ENCODE measurements at regions not wholly inside any gene's neighbourhood (a gene's known extent, or its start where the extent isn't known, plus 50 kb on each side); places are given as distances from the start of the nearest gene placed in this dataset.

DNA sequence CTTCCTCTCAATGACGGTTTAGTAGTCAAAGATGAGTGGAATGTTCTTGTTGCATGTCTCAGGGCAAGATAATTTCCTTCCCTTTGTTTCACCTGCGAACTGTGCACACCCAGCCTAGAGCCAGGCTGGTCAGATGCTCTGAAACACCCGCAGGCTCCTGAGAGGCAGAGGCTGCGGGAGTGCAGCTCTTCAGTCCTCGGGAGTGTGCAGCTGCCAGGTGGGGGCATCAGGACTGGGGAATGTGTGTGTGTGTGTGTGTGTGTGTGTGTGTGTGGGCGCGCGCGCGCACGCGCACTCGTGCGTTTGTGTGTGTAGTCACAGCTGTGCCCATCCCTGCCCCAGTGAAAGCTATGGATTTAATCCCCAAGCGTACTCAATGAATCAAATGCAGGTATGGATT lies 136.2 kb upstream of the NTM start:
- no peak for DNase-seq (ENCODE audit: low spot score)

DNA sequence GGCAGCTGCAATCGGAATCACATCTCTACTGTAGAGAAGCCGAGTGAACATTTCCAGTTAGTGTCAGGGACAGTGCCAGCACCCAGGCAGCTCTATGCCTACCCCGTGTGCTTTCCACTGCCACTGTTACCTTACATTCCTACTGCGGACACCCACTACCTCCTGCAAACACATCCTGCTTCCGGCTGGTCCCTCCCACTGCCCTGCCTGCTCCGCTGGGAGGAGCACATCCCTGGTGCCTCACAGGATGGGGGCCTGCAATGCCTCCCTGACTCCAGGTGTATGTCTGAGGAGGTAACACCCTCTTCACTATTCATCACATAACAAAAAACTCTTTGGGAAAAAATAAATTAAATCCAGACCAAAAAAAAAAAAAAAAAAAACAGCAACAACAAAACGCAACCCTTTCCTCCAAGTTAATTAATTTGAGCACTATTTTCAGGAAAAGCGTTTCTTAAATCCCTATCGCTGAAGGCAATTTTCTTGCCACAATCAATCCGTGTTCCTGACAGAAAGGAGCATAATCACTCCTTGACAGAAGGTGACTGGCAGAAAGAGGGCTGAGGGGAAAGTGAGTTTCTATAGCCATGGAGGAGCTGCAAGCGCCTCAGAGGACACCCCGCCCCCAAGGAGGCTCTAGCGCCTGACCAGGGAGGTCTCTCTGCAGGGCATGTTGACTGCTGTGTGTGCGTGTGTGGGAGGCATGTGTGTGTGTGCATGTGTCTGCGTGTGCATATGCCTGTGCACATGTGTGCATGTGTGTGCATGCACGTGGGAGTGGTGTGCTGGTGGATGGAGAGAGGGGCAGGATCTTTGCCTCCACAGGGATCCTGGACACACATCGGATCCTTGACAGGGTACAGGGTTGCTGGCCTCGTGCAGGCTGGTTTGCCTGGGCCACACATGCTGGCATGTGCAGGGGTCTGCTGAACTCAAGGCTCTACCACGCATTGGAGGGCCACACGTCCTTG lies 134.8 kb upstream of the NTM start:
- DNase-seq (ENCODE audit: low spot score): no peak

GRCh38 chr11:131240421-131240820 lies 130.0 kb upstream of the NTM start:
- no peak for DNase-seq (ENCODE audit: low spot score)

GRCh38 chr11:131242476-131243000 lies 127.9 kb upstream of the NTM start:
- DNase-seq (ENCODE audit: low spot score): no peak

DNA sequence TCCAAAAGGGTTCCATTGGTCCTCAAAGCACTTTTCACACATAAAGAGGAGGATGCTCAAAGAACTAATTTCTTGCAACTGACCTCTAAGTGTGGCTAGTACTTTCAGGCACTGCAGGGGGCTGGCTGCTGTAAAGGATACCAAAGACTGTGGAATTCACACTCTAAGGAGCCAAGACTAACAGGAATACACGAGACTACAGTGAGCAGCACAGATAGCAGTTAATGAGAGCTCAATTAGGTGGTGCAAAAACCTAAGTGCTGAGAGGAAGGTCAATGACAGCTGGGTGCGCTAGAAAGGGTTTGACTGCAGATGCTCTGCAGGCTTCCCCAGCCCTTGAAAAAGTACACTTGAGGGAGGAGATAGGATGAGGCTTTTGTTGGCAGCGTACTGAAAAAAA lies 124.3 kb upstream of the NTM start:
- DNase-seq (ENCODE audit: low spot score): no peak

DNA sequence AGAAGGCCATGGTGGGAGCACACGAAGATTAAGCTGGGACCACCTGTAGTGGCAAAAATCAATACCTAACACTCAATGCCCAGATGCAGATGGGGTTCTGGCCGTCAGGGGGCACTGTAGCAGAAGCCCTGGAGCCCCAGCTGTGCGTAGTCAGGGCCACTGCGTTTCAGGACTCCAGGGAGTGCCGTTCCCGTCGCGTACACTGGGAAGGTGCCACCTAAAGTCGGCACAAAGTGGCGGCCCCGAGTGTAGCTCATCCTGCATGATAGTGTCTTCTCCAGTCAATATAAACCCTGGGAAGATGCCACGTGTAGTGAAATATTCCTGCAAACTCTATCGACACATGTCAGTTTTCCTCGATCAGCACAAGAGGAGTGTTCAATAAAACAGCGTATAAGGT lies 123.8 kb upstream of the NTM start:
- DNase-seq (ENCODE audit: low spot score): no peak

GRCh38 chr11:131248588-131248987 lies 121.8 kb upstream of the NTM start:
- no peak for DNase-seq (ENCODE audit: low spot score)

GRCh38 chr11:131253142-131253655 lies 117.2 kb upstream of the NTM start:
- no peak for DNase-seq (ENCODE audit: low spot score)

GRCh38 chr11:131253656-131254151 lies 116.7 kb upstream of the NTM start:
- no peak for DNase-seq (ENCODE audit: low spot score)

DNA sequence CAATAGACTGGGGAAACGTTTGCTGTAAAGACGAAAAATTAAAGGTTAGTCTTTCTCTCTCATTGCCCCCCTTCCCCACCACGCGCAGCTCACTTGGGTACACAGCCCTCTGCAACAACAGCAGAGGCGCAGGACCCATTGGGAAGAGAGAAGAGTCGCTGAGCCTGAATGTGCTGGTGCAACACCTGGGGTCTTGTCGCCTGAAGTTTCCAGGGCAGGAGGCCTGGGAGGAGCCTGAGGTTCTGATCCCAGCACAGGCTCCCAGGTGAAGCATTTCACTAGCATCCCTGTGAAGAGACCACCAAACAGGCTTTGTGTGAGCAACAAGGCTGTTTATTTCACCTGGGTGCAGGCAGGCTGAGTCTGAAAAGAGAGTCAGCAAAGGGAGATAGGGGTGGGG lies 116.2 kb upstream of the NTM start:
- no peak for DNase-seq (ENCODE audit: low spot score)

DNA sequence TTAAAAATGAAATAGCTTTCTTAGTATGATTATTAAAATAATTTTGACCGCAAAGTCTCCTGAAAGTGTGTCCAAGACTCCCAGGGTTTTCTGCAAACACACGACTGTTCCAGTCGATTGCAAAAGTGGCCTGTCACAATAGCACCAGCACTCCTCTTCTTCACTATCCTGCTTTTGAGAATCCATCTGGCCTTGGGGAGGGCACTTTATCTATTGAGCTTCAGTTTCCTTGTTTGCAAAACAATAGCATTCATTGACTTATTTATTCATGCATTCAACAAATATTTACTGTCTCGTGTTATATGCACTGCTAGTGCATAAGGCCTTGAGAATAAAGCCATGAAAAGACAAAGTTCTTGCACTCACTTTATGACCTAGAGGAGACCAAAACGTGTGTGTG lies 96.2 kb upstream of the NTM start:
- no peak for DNase-seq (ENCODE audit: low spot score)

DNA sequence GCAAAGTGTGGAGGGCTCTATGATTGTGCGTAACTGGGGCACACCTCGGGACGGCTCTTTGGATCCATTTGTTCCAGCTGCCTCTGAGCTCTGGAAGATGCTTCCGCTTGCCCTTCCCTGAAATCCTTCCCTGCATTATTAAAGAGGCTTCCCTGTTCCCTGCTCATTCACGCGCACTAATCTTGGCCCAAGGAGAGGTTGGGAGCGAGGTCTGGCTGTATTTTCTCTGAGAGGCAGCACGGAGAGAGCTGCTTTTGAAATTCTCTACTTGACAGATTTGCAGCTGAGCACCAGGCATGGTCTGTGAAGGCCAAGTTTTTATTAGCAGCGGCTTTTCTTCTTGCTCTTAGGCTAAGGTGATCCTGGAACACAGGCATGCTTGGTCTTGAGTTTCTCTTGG lies 94.8 kb upstream of the NTM start:
- DNase-seq (ENCODE audit: low spot score): no peak

DNA sequence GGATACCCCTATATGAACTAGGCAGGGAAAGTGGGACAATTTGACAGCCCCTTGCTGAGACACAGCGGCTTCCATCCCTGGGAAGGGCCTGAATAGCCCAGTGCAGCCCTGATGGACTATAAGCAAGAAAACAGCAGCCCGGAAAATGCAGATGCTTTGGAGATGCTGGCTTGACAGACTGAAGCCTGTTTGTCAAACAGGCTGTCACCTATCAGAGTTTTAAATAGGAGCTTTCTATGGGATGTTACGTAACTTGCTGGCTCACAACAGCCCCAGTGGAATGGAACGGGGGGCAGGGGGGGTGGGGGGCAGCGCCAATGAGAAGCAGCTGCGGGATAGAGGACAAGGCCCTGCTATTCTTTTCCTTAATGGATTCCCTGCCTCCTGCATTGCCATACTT lies 91.9 kb upstream of the NTM start:
- DNase-seq (ENCODE audit: low spot score): no peak

DNA sequence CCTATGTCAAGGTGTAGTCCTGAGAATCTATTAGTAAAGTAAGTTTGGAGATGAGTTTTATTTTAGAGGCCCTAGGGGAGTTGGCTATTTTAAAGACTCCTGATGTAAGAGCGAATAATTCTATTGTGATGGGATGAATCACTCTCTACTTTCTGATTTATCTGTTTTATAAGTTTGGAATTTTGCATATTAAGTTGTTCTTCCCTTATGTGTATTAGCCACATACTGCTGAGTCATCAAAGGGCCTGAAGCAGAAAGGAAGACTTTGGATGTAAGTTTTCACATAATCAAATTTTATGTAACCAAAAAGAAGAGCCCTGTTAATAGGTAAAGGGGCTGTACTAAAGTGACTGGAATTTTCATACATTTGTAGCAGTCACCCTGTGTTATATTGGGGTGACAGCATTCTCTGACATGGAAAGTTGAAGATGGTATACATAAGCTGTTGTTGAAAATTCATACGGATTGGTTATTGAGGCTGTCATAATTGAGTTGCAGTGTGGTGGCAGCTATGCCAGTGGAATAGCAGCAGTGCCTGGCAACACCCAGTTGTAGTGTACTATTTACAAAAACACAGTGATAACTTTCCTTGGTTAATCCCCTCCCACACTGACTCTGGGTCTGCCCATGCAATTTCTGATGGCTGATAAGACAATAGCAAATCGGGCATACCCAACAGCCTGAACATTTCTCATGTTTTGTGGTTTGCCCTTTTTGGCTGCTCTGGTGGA lies 90.6 kb upstream of the NTM start:
- no peak for DNase-seq (ENCODE audit: low spot score)

DNA sequence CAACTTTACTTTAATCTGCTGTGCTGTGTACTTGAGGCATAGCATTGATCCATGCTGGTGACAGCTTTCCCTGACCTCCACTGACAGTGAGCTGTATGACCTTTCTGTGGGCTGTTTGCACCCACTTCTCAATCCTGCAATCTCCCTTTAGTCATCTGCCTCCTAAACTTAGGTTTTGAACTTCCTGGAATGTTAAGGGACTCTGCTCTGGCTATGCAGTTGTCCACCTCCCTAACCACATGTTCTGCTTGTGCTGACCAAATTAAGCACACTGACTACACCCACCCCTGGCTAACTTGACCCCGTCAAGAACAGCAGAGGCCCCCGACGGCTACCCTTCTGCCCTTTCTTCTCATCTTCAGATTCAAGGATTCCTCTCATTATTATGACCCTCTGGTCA lies 89.1 kb upstream of the NTM start:
- no peak for DNase-seq (ENCODE audit: low spot score)

DNA sequence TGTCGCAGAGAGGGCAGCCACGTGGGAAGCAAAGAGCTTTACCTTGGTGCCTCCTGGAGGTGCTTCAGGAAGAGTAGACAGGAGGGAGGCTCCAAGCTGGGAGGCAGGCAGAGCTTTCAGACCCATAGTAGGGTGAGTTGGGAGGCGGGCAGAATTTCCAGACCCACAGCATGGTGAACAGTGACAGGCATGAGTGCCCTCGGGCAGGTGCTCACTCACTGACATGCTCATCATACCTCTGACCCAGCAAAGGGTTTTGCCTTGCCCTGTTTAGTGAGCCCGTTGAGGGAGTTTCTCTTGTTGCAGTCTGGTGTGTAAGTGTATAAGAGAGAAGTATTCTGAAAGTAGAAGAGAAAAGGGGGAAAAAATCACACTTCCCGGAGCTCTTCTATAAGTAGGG lies 86.4 kb upstream of the NTM start:
- no peak for DNase-seq (ENCODE audit: low spot score)

DNA sequence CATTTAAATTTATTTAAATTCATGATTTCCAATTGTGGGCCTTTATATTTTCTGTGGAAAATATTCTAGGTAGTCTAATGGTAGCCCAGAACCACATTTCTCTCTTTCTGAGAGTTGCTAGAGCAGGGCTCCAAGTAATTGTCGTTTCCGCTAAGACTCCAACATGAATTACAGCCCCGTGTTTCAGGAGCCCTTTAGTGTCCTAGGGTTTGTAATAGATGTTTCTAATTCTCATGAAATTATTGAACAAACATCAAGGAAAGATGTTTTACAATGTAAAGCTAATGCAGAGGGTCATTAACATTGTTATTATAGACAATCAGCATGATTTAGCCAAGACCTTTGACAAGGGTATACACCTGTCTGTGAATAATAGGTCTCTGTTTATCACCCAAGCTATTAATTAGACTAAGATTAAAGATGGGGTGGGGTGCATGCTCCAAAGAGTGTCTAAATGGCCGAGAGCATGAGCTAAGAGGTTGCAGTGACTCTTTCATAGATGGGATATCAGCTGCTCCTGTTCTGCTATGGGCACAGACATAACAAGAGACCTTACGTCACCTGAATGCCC lies 81.8 kb upstream of the NTM start:
- no peak for DNase-seq (ENCODE audit: low spot score)

DNA sequence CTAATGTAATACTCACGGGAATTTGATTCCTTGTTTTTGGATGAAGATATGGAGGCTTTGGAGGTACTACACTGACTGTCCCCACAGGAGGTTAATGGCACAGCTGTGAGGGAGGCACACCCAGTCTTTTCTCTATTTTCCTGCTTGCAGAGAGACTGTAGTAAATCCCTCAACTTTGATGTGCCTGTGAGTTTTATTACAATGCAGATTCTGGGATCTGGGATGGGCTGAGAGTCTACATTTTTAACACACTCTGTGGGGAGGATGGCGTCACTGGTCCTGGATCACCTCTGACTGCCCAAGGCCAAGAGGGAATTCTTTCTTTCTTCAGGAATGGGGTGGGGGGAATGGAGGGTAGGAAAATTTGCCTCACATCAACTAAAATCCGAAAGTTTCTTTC lies 80.2 kb upstream of the NTM start:
- DNase-seq (ENCODE audit: low spot score): no peak

DNA sequence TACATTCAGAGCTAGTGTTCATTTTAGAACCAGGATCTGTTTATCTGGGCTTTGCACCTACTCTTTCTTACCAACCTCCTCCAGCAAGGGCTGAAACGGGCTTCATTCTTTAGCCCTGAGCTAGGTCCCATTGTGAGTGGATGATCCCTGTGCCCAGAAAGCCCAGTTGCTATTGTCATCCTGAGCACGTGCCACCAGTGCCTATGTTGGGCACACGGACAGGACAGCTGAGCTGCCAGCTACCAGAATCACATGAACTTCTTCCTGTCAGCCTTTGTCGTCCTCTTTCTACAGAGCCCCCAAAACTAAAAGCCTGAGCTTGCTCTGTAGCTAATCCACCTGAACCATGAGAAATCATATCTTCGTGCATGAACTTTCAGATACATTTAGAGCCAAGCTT lies 74.4 kb upstream of the NTM start:
- no peak for DNase-seq (ENCODE audit: low spot score)

- no peak for DNase-seq (ENCODE audit: low spot score)
Measured at GRCh38 chr11:131297441-131297840, 73.0 kb upstream of the NTM start.

DNA sequence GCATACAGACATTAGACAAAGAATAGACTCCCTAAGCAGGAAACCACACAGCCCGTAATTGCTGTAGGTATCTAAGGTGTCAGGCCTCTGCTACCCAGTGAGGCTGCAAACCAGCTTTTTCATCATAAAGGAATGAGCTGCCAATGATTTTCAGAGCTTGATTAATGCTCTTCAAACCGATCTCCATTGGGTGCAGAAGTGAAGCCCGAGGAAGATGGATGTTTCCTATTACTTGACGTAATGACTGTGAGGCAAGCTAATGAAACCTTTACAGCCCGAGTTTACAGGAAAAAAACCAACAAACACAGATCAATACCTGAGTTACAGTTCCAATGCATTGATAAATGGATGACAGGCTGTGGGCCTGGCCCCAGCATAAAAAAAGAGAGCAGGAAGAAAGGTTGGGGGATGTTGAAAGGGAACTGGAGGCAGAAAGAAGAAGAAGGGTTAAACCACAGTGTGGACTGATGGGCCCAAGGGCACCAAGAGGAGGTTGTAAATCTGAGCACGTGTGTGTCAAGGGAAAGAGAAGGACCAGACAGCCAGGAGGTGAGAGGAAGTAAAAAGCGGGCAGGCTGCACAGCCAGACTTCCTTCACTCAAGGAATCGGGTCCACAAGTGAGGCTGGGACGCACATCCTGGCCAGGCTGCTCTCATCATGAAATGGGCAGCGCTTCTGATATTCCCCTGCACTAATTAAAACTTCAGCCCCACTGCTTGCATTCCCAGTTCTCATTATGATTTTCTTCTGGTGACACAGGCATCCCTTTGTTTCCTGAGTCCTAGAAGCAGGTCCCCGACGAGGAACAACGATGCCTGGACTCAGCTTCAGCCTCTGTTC lies 70.6 kb upstream of the NTM start:
- no peak for DNase-seq (ENCODE audit: low spot score)

DNA sequence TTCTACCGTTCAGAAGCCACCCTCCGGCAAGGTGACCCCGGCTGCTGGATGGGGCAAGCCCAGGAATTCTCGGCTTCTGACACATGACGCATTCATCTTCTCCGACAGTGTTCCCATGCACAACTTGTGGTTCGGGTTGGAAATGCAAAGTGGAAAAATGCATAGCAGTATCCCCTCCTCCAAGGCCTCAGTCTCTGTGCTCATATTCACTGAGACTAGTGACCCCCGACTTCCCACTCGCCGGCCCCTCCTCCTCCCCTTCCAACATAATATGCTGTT lies 70.0 kb upstream of the NTM start:
- no peak for DNase-seq (ENCODE audit: low spot score)
